ENCODE measurements at regions not wholly inside any gene's neighbourhood (a gene's known extent, or its start where the extent isn't known, plus 50 kb on each side); places are given as distances from the start of the nearest gene placed in this dataset.

GRCh38 chr7:22576612-22577469 lies 76.9 kb upstream of the STEAP1B start:
- H3K27ac ChIP-seq (ENCODE audit: low read depth, low read length): no peak overlapping the region
- WGBS, 3 donors: 73 to 81% (median 74%) methylated on average over 5 of the region's 5 CpGs

GRCh38 chr7:22574754-22575520 lies 74.9 kb upstream of the STEAP1B start:
- no peak overlapping the region for H3K27ac ChIP-seq (ENCODE audit: low read depth, low read length)
- 52 to 81% (median 59%) methylated on average over 9 of the region's 9 CpGs for WGBS, 3 donors

GRCh38 chr7:22572937-22573336 lies 72.9 kb upstream of the STEAP1B start:
- no peak overlapping the region for H3K27ac ChIP-seq (ENCODE audit: low read depth, low read length)
- WGBS, 3 donors: 74 to 81% (median 80%) methylated on average over 7 of the region's 7 CpGs

- H3K27ac ChIP-seq (ENCODE audit: low read depth, low read length): no peak overlapping the region
- 74 to 90% (median 84%) methylated on average over 8 of the region's 8 CpGs for WGBS, 3 donors
Measured at GRCh38 chr7:22572292-22572691, 72.3 kb upstream of the STEAP1B start.

- H3K27ac ChIP-seq (ENCODE audit: low read depth, low read length): no peak overlapping the region
- WGBS, 3 donors: 81 to 93% (median 85%) methylated on average over 4 of the region's 4 CpGs
Measured at GRCh38 chr7:22571766-22572165, 71.8 kb upstream of the STEAP1B start.

- 44 to 71% (median 48%) methylated on average over 11 of the region's 11 CpGs for WGBS, 3 donors
Measured at GRCh38 chr7:22569586-22570321, 69.8 kb upstream of the STEAP1B start.

DNA sequence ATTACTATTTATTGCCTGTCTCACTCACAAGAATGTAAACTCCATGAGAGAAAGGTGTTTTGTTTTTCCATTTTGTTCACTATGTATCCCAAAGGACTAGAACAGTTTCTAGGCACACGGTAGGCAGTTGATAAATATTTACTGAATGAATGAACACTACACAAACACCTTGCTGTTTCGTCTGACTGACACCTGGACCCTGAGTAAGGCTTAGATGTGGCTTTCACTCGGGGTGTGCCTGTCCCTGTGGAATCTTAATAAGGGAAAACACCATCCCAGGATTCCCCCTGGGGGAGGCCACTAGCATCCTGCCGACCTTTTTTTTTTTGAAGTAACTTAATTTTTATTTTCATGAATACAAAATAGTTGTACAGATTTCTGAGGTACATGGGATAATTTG lies 66.6 kb upstream of the STEAP1B start:
- no peak overlapping the region for H3K27ac ChIP-seq (ENCODE audit: low read depth, low read length)
- WGBS, 3 donors: 49 to 87% (median 74%) methylated on average over 4 of the region's 4 CpGs

More at GRCh38 chr7:22569586-22570321, 69.8 kb upstream of the STEAP1B start:
- no peak overlapping the region for H3K27ac ChIP-seq (ENCODE audit: low read depth, low read length)

GRCh38 chr7:22566176-22566575 lies 66.2 kb upstream of the STEAP1B start:
- WGBS, 3 donors: 36 to 86% (median 81%) methylated on average over 4 of the region's 4 CpGs
- no peak overlapping the region for H3K27ac ChIP-seq (ENCODE audit: low read depth, low read length)

GRCh38 chr7:22565315-22565811 lies 65.4 kb upstream of the STEAP1B start:
- WGBS, 3 donors: 26 to 88% (median 35%) methylated on average over 1 of the region's 1 CpG
- no peak overlapping the region for H3K27ac ChIP-seq (ENCODE audit: low read depth, low read length)

DNA sequence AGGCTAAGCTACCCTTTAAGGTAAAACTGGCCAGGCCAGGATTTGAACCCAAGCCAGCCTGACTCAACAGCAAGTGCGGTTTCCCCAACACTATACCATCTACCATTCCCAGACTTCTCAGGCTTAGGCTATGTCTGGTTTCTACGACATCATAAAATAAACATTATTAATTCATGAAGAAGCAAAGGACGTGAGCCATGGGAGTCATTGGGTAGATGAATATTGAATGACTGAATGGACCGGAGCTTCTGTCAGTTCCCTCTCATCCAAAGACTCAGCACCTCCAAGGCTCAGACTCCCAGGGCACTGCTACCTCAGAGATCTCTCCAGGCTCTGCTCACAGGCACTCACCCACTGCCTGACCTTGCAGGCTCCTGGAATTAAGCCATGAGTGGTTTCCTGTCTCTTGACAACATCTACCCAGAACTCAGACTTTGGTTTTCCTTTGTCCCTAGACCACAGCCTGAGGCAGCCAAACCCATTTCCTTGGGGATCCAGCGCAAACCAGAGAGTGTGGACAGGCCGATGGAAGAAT lies 64.6 kb upstream of the STEAP1B start:
- no peak overlapping the region for H3K27ac ChIP-seq (ENCODE audit: low read depth, low read length)
- 50 to 78% (median 52%) methylated on average over 6 of the region's 6 CpGs for WGBS, 3 donors

DNA sequence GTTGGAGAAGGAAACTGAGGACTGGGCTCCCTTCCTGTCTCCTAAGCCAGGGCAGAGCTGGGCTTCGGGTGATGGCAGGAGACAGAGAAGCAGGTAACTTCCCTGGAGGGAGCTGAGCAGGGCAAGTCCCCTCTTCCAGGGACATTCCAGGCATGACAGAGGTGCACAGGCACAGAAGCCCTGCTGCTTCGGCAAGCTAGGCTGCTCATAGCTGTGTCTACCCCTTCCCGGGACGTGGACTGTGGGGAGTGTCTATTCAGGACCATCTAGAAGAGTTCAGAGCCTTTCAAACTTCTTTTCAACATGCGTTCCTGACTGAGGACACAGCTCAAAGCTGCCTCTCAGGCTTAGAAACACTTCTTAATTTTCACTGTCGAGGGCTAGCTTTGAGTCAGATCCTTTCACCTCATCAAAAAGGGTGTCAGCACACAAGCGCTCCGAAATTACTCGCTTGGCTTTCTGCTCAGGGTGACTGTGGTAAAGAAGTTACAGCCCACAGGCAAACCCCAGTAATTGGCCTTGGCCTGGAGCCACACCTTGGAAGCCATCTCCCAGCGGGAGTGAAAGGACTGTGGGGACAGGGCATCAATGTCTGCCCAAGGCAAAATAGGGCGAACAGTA lies 63.7 kb upstream of the STEAP1B start:
- WGBS, 3 donors: 55 to 73% (median 58%) methylated on average over 11 of the region's 11 CpGs
- H3K27ac ChIP-seq (ENCODE audit: low read depth, low read length): no peak overlapping the region

DNA sequence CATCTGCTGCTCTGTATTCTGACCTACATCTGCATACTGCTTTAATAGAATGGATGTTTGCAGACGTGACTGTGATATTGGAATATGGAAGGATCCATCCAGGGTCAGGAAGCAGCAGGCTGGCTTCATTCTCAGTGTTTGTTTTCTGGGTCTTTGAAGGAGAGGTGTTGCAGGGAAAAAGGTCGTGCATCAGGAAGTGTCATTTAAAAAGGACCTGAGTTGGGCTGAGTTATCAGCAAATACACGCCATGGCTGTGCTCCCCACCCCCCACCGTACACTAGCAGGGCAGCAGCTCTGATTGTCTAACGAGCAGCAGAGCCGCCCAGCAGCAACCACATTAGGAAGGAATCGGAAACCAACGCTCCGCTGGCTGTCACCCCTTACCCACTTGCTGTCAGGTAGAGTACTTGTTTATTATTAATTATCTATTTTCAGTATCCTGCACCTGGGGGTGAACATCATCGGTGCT lies 63.1 kb upstream of the STEAP1B start:
- H3K27ac ChIP-seq (ENCODE audit: low read depth, low read length): no peak overlapping the region
- 27 to 32% (median 29%) methylated on average over 10 of the region's 10 CpGs for WGBS, 3 donors

- 57 to 70% (median 61%) methylated on average over 5 of the region's 5 CpGs for WGBS, 3 donors
- H3K27ac ChIP-seq (ENCODE audit: low read depth, low read length): no peak overlapping the region
Measured at GRCh38 chr7:22561895-22562593, 62.1 kb upstream of the STEAP1B start.

DNA sequence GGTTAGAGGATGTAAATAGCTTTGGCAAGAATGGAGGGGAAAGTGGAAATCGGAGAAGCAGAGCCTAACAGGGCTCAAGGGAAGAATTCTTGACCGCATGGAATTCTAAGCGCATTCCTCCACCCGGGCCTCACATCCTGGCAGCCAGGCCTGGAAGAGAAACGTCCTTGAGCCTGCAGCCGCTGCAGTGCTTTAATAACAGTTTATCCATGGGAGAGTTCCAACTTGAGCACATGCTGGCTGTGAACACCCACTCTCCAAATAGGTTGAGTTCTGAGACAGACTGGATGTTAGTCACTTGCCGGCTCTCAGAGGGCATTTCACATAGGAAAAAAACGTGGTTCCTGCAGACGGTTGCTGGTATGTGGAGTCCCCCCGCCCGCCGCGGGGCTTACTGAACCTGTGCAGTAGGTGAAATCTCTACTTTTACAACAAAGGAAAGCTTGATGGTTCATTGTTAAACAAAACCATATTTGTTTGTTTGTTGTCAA lies 61.4 kb upstream of the STEAP1B start:
- no peak overlapping the region for H3K27ac ChIP-seq (ENCODE audit: low read depth, low read length)
- WGBS, 3 donors: 15 to 34% (median 27%) methylated on average over 13 of the region's 13 CpGs

DNA sequence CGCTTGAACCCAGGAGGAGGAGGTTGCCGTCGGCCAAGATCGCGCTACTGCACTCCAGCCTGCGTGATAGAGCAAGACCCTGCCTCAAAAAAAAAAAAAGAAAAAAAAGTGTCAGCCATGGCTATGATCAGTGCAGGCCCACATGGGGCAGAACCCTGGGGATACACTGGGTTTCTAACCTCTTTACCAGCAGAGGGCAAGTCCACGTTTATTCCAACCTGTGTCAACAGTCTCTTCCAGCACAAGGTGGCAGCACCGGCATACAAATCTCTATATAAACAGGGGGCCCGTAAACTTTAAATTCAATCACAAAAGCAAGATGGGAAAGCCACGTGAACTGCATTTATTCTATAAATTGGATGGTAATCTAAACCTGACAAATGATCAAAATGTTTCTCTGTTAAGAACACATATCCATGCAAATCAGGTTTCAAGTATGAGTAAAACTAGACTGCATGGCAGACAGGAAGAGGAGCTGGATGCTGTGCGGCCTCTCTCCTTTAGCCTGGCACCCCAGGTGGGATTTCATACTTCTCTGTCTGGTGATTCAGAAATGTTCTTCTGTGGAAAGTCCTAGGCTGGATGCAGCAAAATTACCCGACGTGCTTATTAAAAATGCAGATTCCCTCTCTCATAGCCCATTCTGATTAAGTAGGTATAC lies 60.0 kb upstream of the STEAP1B start:
- WGBS, 3 donors: 36 to 43% (median 43%) methylated on average over 13 of the region's 13 CpGs
- H3K27ac ChIP-seq (ENCODE audit: low read depth, low read length): no peak overlapping the region

- no peak overlapping the region for H3K27ac ChIP-seq (ENCODE audit: low read depth, low read length)
- WGBS, 3 donors: 78 to 93% (median 90%) methylated on average over 4 of the region's 4 CpGs
Measured at GRCh38 chr7:22557167-22557566, 57.2 kb upstream of the STEAP1B start.

DNA sequence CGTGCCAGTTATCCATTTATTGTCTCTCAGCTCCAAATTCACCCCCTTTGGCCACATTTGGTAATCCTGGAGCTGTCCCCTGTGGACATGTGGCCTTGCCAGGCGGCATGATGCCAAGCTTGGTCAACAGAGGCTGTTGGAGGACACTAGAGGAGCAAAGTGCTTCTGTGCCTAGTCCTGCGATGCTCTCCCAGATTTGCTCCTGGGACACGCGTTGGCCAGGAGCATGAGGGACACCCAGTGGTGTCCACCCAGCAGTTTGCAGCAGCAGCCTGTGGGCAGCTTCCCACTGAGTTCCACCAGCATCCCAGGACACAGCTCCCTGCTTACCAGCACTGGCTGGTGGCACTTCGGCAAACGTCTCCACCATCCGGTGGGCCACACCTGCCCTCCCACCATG lies 55.5 kb upstream of the STEAP1B start:
- no peak overlapping the region for H3K27ac ChIP-seq (ENCODE audit: low read depth, low read length)
- whole genome bisulfite sequencing, 3 donors: 88 to 93% (median 90%) methylated on average over 8 of the region's 8 CpGs

Data from adipose tissue (tissue), 3 donors.